Osteoblast (primary cell): ENCODE measurements at regions not wholly inside any gene's neighbourhood (a gene's known extent, or its start where the extent isn't known, plus 50 kb on each side); places are given as distances from the start of the nearest gene placed in this dataset. TPM values are rescaled to one million over a fixed set of nuclear protein-coding genes. Genes with fewer than 3 reads are reported as not detected.

ENCODE experiments used
- DNase-seq: peaks from one replicate; pipeline ENCODE4 v3.0.0; 2011; ENCODE audit warnings: low spot score, mixed read lengths; ENCODE audit not compliant: insufficient read length; ENCODE audit errors: missing footprints
- H2AFZ ChIP-seq: 2 replicates; pipeline ENCODE4 v1.6.0; 2011; ENCODE audit warnings: mild to moderate bottlenecking, low read length
- H3K27ac ChIP-seq: 2 replicates; pipeline ENCODE4 v1.5.1; 2011; ENCODE audit warnings: mild to moderate bottlenecking, low read depth, low read length, moderate library complexity
- H3K27me3 ChIP-seq: 2 replicates; pipeline ENCODE4 v1.6.0; 2012; ENCODE audit warnings: mild to moderate bottlenecking, control low read depth, inconsistent platforms, low read length, moderate library complexity; ENCODE audit not compliant: insufficient read depth
- H3K36me3 ChIP-seq: 2 replicates; pipeline ENCODE4 v1.5.1; 2011; ENCODE audit warnings: mild to moderate bottlenecking, low read length, control low read depth, moderate library complexity; ENCODE audit not compliant: insufficient read depth
- H3K4me1 ChIP-seq: 2 replicates; pipeline ENCODE4 v1.5.1; 2011; ENCODE audit warnings: mild to moderate bottlenecking, low read length, control low read depth, moderate library complexity; ENCODE audit not compliant: insufficient read depth
- H3K4me2 ChIP-seq: 2 replicates; pipeline ENCODE4 v1.6.0; 2011; ENCODE audit warnings: mild to moderate bottlenecking, low read length; ENCODE audit not compliant: insufficient read depth
- H3K4me3 ChIP-seq: fragments of 200-600 bp; sonication (generic); 3 replicates; pipeline ENCODE4 v1.5.1; 2012; ENCODE audit warnings: mild to moderate bottlenecking, low read length, inconsistent platforms; ENCODE audit not compliant: insufficient read depth
- H3K79me2 ChIP-seq: 2 replicates; pipeline ENCODE4 v1.6.0; 2012; ENCODE audit warnings: mild to moderate bottlenecking, low read length, control low read depth, inconsistent platforms; ENCODE audit not compliant: insufficient read depth
- H3K9me3 ChIP-seq: 2 replicates; pipeline ENCODE4 v1.5.1; 2011; ENCODE audit warnings: low read depth, low read length, control low read depth
- H4K20me1 ChIP-seq: 2 replicates; pipeline ENCODE4 v1.6.0; 2012; ENCODE audit warnings: mild to moderate bottlenecking, low read length, control low read depth; ENCODE audit not compliant: insufficient read depth
- small RNA-seq: library from RNA; depleted of rRNA; stranded (forward); fragments of <200 nt; gene quantifications from one replicate; pipeline ENCODE3, GENCODE V24; 2012
- TF ChIP-seq, protein P1 (sequence below): IDR thresholded peaks from 2 replicates; pipeline ENCODE4 v1.5.1; 2011; ENCODE audit warnings: mild to moderate bottlenecking, low read depth, low read length, moderate library complexity; ENCODE audit errors: extremely low read depth

- Histone ChIP-seq H3K36me3 (no peaks in the 10 kb centered on the region), H2AFZ (no peak overlapping the region), H3K4me1 (no peaks in the 10 kb centered on the region), H3K9me3 (no peaks in the 10 kb centered on the region), H4K20me1 (no peaks in the 10 kb centered on the region), H3K27ac (no peak overlapping the region), H3K4me3 (no peak overlapping the region), H3K4me2 (no peak overlapping the region), H3K27me3 (no peaks in the 10 kb centered on the region), H3K79me2 (no peaks in the 10 kb centered on the region)
- DNase-seq: no peak
- TF ChIP-seq, protein P1, sequence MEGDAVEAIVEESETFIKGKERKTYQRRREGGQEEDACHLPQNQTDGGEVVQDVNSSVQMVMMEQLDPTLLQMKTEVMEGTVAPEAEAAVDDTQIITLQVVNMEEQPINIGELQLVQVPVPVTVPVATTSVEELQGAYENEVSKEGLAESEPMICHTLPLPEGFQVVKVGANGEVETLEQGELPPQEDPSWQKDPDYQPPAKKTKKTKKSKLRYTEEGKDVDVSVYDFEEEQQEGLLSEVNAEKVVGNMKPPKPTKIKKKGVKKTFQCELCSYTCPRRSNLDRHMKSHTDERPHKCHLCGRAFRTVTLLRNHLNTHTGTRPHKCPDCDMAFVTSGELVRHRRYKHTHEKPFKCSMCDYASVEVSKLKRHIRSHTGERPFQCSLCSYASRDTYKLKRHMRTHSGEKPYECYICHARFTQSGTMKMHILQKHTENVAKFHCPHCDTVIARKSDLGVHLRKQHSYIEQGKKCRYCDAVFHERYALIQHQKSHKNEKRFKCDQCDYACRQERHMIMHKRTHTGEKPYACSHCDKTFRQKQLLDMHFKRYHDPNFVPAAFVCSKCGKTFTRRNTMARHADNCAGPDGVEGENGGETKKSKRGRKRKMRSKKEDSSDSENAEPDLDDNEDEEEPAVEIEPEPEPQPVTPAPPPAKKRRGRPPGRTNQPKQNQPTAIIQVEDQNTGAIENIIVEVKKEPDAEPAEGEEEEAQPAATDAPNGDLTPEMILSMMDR: no peak
These were observed 570.8 kb downstream of the PRR32 start for GRCh38 chrX:127390316-127390715.

GRCh38 chrX:127389900-127390299, 570.4 kb downstream of the PRR32 start:
- no peaks in the 10 kb centered on the region for H3K4me1 ChIP-seq
- no peaks in the 10 kb centered on the region for H3K79me2 ChIP-seq
- H3K36me3 ChIP-seq: no peaks in the 10 kb centered on the region
- H3K4me3 ChIP-seq: no peak overlapping the region
- H3K9me3 ChIP-seq: no peaks in the 10 kb centered on the region
- no peak overlapping the region for H3K4me2 ChIP-seq
- no peak overlapping the region for H3K27ac ChIP-seq
- no peak overlapping the region for H2AFZ ChIP-seq
- no peaks in the 10 kb centered on the region for H3K27me3 ChIP-seq
- TF ChIP-seq, protein P1: no peak
- H4K20me1 ChIP-seq: no peaks in the 10 kb centered on the region
- DNase-seq: no peak

Small RNAs in the stretch of these regions (small RNA-seq; reads per million reads assigned to genes)
- not detected for gene AL662814.1
